NCI-H146 treated with DMSO at 0.1 percent for 48 hours (cell line): ENCODE measurements at regions not wholly inside any gene's neighbourhood (a gene's known extent, or its start where the extent isn't known, plus 50 kb on each side); places are given as distances from the start of the nearest gene placed in this dataset.
"Not testable (repeated sequence)": the region's sequence is repeated elsewhere in the genome, so short reads cannot be mapped to it uniquely, and the experiment has no call there.

ENCODE experiments used
- DNase-seq: peaks from one replicate; lab custom pipeline; 2025; ENCODE audit not compliant: unreplicated experiment; lab: John Stamatoyannopoulos, UW

GRCh38 chr10:30199376-30200016 lies 140.1 kb upstream of the JCAD start:
- DNase-seq, result peak; percentile 53

DNA sequence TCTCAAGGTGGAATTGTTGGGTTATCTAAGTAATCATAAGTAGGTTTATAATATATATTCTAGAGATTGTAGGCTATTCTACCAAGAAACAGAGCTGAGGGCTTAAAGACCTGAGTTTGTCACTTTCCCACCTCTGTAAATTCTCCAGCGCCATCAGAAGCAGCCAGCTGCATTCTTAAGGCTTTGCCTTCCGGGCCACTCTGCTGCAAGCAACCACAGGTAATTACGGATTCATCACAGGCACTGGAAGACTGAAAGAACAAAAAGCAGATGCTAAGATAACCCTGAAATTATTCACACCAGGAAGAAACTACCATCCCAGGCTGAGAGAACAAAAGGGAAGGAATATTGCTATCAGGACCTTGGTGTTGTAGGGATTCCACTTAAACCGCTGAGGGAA lies 137.8 kb upstream of the JCAD start:
- DNase-seq, result no peak

DNA sequence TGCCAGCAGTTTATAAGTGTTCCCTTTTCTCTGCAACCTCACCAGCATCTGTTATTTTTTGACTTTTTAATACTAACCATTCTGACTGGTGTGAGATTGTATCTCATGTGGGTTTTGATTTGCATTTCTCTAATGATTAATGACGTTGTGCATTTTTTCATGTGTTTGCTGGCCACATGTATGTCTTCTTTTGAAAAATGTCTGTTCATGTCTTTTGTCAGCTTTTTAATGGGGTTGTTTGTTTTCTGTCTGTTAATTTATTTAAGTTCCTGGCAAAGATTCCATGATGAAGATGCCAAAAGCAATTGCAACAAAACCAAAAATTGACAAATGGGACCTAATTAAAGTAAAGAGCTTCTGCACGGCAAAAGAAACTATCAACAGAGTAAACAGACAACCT lies 137.2 kb upstream of the JCAD start:
- DNase-seq, result not testable (repeated sequence)

- DNase-seq, result no peak
Observed at GRCh38 chr10:30192846-30193608, 133.6 kb upstream of the JCAD start.

DNA sequence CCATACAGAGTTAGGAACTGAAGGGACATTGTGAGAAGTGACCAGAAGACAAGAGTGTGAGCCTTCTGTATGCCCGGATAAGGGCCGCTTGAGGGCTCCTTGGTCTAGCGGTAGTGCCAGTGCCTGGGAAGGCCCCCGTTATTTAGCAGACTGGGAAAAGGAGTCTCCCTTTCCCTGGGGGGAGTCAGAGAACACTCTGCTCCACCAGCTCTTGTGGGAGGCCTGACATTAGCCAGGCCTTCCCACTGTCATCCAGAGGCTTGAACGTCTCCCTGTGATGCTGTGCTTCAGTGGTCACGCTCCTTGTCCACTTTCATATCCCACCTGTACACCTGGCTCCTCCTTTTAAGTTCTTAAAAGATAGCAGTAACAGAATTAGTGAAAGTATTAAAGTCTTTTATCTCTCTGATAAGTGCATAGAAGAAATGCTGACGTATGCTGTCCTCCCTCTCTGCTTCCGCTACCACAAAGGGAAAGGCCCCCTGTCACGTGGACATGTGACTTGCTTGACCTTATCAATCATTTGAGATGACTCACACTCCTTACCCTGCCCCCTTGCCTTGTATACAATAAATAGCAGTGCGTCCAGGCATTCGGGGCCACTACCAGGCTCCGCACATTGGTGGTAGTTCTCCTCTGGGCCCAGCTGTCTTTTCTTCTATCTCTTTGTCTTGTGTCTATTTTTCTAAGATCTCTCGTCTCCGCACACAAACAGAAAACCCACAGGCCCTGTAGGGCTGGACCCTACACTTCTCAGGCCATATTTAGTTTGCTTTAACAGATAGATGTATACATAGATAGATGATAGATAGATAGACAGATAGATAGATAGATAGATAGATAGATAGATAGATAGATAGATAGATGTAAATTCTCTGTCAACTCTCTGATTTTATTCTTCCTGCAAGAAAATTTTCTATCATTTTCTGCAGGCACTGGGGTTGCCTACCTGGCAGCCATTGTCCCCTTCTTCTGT lies 131.5 kb upstream of the JCAD start:
- DNase-seq, result no peak

DNA sequence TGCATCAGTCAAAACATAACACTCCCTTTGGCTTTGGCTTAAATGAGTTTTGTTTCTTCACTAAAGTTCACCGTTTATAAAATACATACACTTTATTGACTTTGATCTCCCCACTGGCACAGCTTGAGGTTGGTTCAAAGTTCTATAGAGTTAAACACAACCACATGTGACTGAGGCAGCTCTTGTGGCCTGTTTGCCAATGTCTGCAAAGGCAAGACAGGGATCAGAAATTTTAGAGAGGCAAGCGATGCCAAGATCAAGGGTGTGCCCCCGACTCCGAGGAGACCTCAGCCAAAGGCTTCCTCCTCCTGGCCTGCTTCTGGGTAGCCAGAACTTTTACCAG lies 129.8 kb upstream of the JCAD start:
- DNase-seq, result no peak

GRCh38 chr10:30188556-30189237 lies 129.3 kb upstream of the JCAD start:
- DNase-seq, result no peak

DNA sequence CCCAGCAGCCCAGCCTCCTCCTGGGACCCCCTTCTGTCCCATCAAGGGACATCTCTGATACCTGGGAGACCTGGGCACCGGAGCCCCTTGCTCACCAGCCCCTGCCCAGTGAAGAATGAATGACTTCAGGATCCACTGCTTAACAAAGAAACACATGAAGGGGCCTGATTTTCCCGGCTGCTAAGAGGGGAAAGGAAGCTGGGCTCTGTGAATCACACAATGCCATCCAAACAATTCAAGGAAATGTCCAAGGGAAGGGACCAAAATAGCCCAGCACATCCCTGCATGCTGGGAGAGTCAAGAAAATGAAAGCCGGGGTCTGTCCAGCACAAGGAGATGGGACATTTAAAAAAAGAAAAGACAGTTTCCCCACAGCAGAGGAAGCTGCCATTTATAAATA lies 128.7 kb upstream of the JCAD start:
- no peak for DNase-seq

GRCh38 chr10:30187010-30187409 lies 127.6 kb upstream of the JCAD start:
- no peak for DNase-seq

DNA sequence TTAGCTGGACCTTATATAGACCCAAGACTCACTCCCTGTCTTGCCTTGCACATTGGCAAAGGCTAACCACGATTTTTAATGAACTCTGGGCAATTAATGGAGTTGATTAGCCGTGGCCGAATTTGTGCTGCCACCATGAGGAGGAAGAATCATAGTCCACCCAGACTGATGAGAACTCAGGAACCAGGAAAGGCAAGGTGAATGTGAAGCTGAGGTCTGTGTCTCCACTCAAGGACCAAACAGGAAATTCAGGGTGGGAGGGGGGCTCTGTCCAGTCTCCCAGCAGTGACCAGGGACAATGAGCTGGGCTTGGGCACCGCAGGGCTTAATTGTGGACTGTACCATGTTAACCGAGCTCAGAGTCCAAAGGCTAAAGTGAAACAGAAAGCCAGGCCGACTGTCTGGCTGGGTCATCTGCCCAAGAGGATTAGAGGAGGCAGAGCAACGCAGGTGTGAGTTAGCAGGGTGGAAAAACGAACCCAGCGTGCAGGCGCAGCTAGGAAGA lies 127.0 kb upstream of the JCAD start:
- peak; percentile 78 for DNase-seq

GRCh38 chr10:30185916-30186315 lies 126.5 kb upstream of the JCAD start:
- DNase-seq, result no peak

DNA sequence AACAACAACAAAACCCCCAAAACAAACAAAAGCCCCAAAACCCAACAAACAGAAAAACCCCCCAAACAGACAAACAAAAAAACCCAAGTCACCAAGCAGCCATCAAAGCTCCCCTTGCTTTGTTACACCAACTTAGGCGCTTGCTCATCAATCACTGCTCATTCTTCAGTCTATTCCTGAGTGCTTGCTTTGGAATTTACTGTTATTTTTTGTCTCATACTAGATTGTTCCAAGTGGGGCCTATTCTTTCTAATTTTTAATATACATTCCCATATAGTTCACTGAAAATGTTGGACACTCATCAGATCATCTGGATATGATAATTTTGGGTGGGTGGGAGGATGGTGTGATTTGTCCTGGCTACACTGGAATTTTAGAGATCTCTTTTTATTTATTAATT lies 126.0 kb upstream of the JCAD start:
- no peak for DNase-seq

GRCh38 chr10:30184397-30185033 lies 125.1 kb upstream of the JCAD start:
- no peak for DNase-seq

- DNase-seq, result no peak
Observed at GRCh38 chr10:30183055-30183402, 123.6 kb upstream of the JCAD start.

- DNase-seq, result no peak
Observed at GRCh38 chr10:30182191-30183054, 123.0 kb upstream of the JCAD start.

GRCh38 chr10:30178356-30178964 lies 119.1 kb upstream of the JCAD start:
- DNase-seq, result no peak

DNA sequence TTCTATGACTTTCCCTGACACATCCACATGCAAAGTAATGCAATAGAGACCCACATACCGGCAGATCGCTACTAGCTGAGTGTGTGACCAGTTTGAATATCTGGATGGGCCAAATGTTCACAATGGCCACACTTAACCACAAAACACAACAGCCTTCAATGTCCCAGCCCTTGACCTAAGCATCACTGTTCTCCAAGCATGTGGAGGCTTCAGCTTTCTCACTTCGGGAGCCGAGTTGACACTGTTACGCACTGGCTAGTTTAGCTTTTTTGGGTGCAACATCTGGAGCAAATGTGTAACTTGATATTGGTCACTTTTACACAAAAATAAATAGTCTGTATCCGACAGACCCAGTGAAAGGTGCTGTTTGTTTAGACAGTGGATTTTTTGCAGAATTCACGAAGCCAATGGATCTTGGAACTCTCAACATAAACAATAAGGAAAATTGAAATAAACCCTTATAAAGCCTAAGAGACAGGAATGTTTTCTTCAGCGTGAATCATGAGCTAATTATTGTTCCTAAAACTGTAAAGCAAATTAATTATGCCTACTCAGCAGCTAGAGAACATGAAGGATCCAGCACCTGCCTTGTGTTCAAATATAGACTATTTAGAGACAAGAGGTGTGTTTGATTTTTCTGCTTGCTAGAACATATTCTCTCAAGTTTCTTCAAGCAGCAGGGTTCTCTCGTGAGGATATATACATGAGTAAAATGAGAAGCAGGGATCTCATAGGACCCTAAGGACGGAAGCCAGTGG lies 117.6 kb upstream of the JCAD start:
- no peak for DNase-seq

- DNase-seq, result no peak
Observed at GRCh38 chr10:30176182-30176581, 116.8 kb upstream of the JCAD start.

DNA sequence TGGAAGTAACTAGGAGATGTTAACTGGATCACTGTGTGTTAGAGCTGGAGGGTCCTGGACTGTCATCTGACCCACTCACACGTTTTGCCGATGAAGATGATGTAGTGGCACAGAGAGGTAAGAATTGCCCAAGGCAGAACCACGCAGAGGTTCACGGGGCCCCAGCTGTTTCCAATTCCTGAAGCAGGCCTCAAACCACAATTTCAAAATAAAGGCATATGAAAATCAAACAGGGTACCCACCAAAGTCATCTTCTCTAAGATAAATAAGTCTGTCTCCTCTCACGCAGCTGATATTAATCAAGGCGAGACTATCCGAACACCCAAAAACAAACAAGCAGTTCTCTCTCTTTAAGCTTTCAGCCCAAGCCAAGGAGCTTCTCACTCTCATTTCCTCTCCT lies 113.3 kb upstream of the JCAD start:
- no peak for DNase-seq
